ENCODE measurements at regions not wholly inside any gene's neighbourhood (a gene's known extent, or its start where the extent isn't known, plus 50 kb on each side); places are given as distances from the start of the nearest gene placed in this dataset.

- Histone ChIP-seq H3K4me2 (ENCODE audit: low read length) (no peak overlapping the region), H3K9me3 (ENCODE audit: insufficient read depth, low read depth, low read length) (no peaks in the 10 kb centered on the region), H3K4me3 (ENCODE audit: insufficient read depth, low read depth, low read length) (no peak overlapping the region), H3K27ac (ENCODE audit: low read depth, low read length) (no peak overlapping the region), H3K4me1 (ENCODE audit: insufficient read depth, low read length) (no peaks in the 10 kb centered on the region), H3K27me3 (ENCODE audit: insufficient read depth, low read length) (no peaks in the 10 kb centered on the region), H3K36me3 (ENCODE audit: insufficient read depth, low read length) (no peaks in the 10 kb centered on the region), H4K20me1 (ENCODE audit: insufficient read depth, low read length) (no peaks in the 10 kb centered on the region), H3K9ac (ENCODE audit: low read length) (no peak overlapping the region), H3K79me2 (ENCODE audit: insufficient read depth, low read length) (no peaks in the 10 kb centered on the region), H2AFZ (ENCODE audit: low read depth, low read length) (no peak overlapping the region)
- DNase-seq (ENCODE audit: low read depth) (no peak), FAIRE-seq (no peak)
- no peak overlapping the region for H3K4me3 Mint-ChIP-seq (ENCODE audit: unreplicated experiment)
- TF ChIP-seq EZH2 (IDR thresholded peaks at IDR 0.05; ENCODE audit: insufficient read depth, low read length) = no peak
- no peak for TF ChIP-seq CTCF (IDR thresholded peaks at IDR 0.05; ENCODE audit: insufficient read depth, low read depth, low read length)
- H3K36me3 Mint-ChIP-seq (ENCODE audit: low read depth, unreplicated experiment) = no peaks in the 10 kb centered on the region
- H3K27ac Mint-ChIP-seq (ENCODE audit: unreplicated experiment) = no peak overlapping the region
- H3K9me3 Mint-ChIP-seq (ENCODE audit: unreplicated experiment) = no peaks in the 10 kb centered on the region
- no peaks in the 10 kb centered on the region for H3K27me3 Mint-ChIP-seq (ENCODE audit: low read depth, unreplicated experiment)
- H3K4me1 Mint-ChIP-seq (ENCODE audit: low read depth, unreplicated experiment) = no peaks in the 10 kb centered on the region
These were observed 159.5 kb upstream of the STARD13 start for GRCh38 chr13:33445024-33445423.

- TF ChIP-seq EZH2 (IDR thresholded peaks at IDR 0.05; ENCODE audit: insufficient read depth, low read length) (no peak), CTCF (IDR thresholded peaks at IDR 0.05; ENCODE audit: insufficient read depth, low read depth, low read length) (no peak)
- Histone ChIP-seq H3K4me1 (ENCODE audit: insufficient read depth, low read length) (no peaks in the 10 kb centered on the region), H3K27ac (ENCODE audit: low read depth, low read length) (no peak overlapping the region), H3K36me3 (ENCODE audit: insufficient read depth, low read length) (no peaks in the 10 kb centered on the region), H3K27me3 (ENCODE audit: insufficient read depth, low read length) (no peaks in the 10 kb centered on the region), H2AFZ (ENCODE audit: low read depth, low read length) (no peak overlapping the region), H3K9me3 (ENCODE audit: insufficient read depth, low read depth, low read length) (no peaks in the 10 kb centered on the region), H3K4me3 (ENCODE audit: insufficient read depth, low read depth, low read length) (no peak overlapping the region), H3K79me2 (ENCODE audit: insufficient read depth, low read length) (no peaks in the 10 kb centered on the region), H4K20me1 (ENCODE audit: insufficient read depth, low read length) (no peaks in the 10 kb centered on the region), H3K9ac (ENCODE audit: low read length) (no peak overlapping the region), H3K4me2 (ENCODE audit: low read length) (no peak overlapping the region)
- H3K4me1 Mint-ChIP-seq (ENCODE audit: low read depth, unreplicated experiment) = no peaks in the 10 kb centered on the region
- H3K36me3 Mint-ChIP-seq (ENCODE audit: low read depth, unreplicated experiment) = no peaks in the 10 kb centered on the region
- no peak overlapping the region for H3K4me3 Mint-ChIP-seq (ENCODE audit: unreplicated experiment)
- H3K9me3 Mint-ChIP-seq (ENCODE audit: unreplicated experiment) = no peaks in the 10 kb centered on the region
- DNase-seq (ENCODE audit: low read depth) (no peak), FAIRE-seq (no peak)
- no peaks in the 10 kb centered on the region for H3K27me3 Mint-ChIP-seq (ENCODE audit: low read depth, unreplicated experiment)
- H3K27ac Mint-ChIP-seq (ENCODE audit: unreplicated experiment) = no peak overlapping the region
These were observed 159.9 kb upstream of the STARD13 start for GRCh38 chr13:33445476-33445875.

GRCh38 chr13:33446821-33447725, 161.5 kb upstream of the STARD13 start:
- H3K36me3 ChIP-seq (ENCODE audit: insufficient read depth, low read length) = no peaks in the 10 kb centered on the region
- H3K4me1 ChIP-seq (ENCODE audit: insufficient read depth, low read length) = no peaks in the 10 kb centered on the region
- H3K4me3 Mint-ChIP-seq (ENCODE audit: unreplicated experiment) = no peak overlapping the region
- no peak overlapping the region for H3K27ac ChIP-seq (ENCODE audit: low read depth, low read length)
- no peaks in the 10 kb centered on the region for H3K9me3 ChIP-seq (ENCODE audit: insufficient read depth, low read depth, low read length)
- FAIRE-seq = peak; percentile 37
- H4K20me1 ChIP-seq (ENCODE audit: insufficient read depth, low read length) = no peaks in the 10 kb centered on the region
- H3K79me2 ChIP-seq (ENCODE audit: insufficient read depth, low read length) = no peaks in the 10 kb centered on the region
- H3K36me3 Mint-ChIP-seq (ENCODE audit: low read depth, unreplicated experiment) = no peaks in the 10 kb centered on the region
- DNase-seq (ENCODE audit: low read depth) = no peak
- H3K4me1 Mint-ChIP-seq (ENCODE audit: low read depth, unreplicated experiment) = no peaks in the 10 kb centered on the region
- TF ChIP-seq CTCF (IDR thresholded peaks at IDR 0.05; ENCODE audit: insufficient read depth, low read depth, low read length) (no peak), EZH2 (IDR thresholded peaks at IDR 0.05; ENCODE audit: insufficient read depth, low read length) (no peak)
- no peaks in the 10 kb centered on the region for H3K27me3 ChIP-seq (ENCODE audit: insufficient read depth, low read length)
- H3K9me3 Mint-ChIP-seq (ENCODE audit: unreplicated experiment) = no peaks in the 10 kb centered on the region
- no peaks in the 10 kb centered on the region for H3K27me3 Mint-ChIP-seq (ENCODE audit: low read depth, unreplicated experiment)
- H3K27ac Mint-ChIP-seq (ENCODE audit: unreplicated experiment) = no peak overlapping the region
- no peak overlapping the region for H2AFZ ChIP-seq (ENCODE audit: low read depth, low read length)
- no peak overlapping the region for H3K4me3 ChIP-seq (ENCODE audit: insufficient read depth, low read depth, low read length)
- no peak overlapping the region for H3K4me2 ChIP-seq (ENCODE audit: low read length)
- no peak overlapping the region for H3K9ac ChIP-seq (ENCODE audit: low read length)
